ENCODE measurements at regions not wholly inside any gene's neighbourhood (a gene's known extent, or its start where the extent isn't known, plus 50 kb on each side); places are given as distances from the start of the nearest gene placed in this dataset.

DNA sequence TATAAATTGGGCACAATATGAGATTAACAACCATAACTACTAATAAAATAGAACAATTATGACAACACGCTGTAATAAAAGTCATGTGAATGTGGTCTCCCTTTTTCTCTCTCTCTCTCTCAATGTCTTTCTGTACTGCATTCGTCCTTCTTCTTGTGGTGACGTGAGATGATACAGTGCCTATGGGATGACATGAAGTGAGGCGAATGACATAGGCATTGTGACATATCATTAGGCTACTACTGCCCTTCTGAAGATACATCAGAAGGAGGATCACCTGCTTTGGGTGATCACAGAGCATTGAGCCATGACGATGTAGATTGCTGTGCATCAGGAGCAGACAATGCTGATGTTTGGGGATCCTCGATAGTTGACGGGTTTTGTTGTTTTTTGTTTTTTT lies 171.6 kb downstream of the HERPUD2 start:
- TF ChIP-seq TAF1 (IDR thresholded peaks at IDR 0.05; ENCODE audit: borderline replicate concordance, low read depth, low read length) (no peak), POLR2AphosphoS5 (IDR thresholded peaks at IDR 0.05; ENCODE audit: low read depth, low read length) (no peak), POLR2A (IDR thresholded peaks at IDR 0.05; ENCODE audit: low read depth, low read length) (no peak)
